ENCODE measurements at regions not wholly inside any gene's neighbourhood (a gene's known extent, or its start where the extent isn't known, plus 50 kb on each side); places are given as distances from the start of the nearest gene placed in this dataset.

DNA sequence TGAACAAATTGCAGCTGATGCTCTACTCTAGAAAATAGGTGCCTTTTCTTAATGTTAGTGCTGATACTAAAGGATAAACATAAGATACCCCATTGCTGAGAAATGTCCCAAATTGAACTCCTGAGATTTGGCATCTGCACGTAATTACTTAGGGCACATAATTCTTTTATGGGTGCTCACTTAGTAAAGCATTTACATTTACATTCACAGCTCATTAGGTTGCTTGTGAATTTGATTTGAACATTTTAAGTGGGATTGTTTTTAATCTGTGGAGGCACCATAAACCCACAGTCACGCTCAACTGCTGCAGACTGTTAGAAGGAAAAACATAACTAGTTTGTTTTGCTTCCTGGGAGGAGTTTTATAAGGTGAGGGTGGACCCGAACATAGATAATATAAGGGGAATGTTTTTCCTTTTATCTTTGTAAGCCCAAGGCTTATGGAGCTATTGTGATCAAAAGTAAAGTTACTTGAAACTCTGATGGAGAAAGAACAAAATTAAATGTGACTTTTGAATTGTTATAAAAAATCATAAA is 560.8 kb downstream of the REEP3 start:
- Histone ChIP-seq H3K4me1 (ENCODE audit: control insufficient read depth, insufficient read depth, low read length) (no peaks in the 10 kb centered on the region), H3K9me3 (ENCODE audit: control insufficient read depth, insufficient read depth, low read length) (no peaks in the 10 kb centered on the region), H3K27me3 (ENCODE audit: control insufficient read depth, insufficient read depth, low read length) (no peaks in the 10 kb centered on the region), H3K36me3 (ENCODE audit: control insufficient read depth, insufficient read depth, low read length) (no peaks in the 10 kb centered on the region), H3K27ac (ENCODE audit: low read length) (no peak overlapping the region), H3K4me3 (ENCODE audit: low read length) (no peak overlapping the region)
- no peak overlapping the region for H3K4me3 Mint-ChIP-seq
- H3K9me3 Mint-ChIP-seq: no peaks in the 10 kb centered on the region
- no peaks in the 10 kb centered on the region for H3K36me3 Mint-ChIP-seq
- TF ChIP-seq CTCF (IDR thresholded peaks at IDR 0.05): no peak
- ATAC-seq: no peak
- H3K27ac Mint-ChIP-seq: no peak overlapping the region
- DNase-seq: no peak
- WGBS (ENCODE audit: insufficient coverage): 82% methylated on average over 3 of the region's 3 CpGs
- intact Hi-C loops (cut with micrococcal nuclease): no loop called here
- no peaks in the 10 kb centered on the region for H3K4me1 Mint-ChIP-seq
- H3K27me3 Mint-ChIP-seq (ENCODE audit: low read depth in 2 of 2): peaks cover 0 to 4% of the 10 kb centered on the region in 2 donors

- Mint-ChIP-seq H3K27me3 (ENCODE audit: low read depth in 2 of 2) (no peaks in the 10 kb centered on the region), H3K4me3 (no peak overlapping the region), H3K27ac (no peak overlapping the region), H3K4me1 (no peaks in the 10 kb centered on the region), H3K36me3 (no peaks in the 10 kb centered on the region), H3K9me3 (no peaks in the 10 kb centered on the region)
- no peak for TF ChIP-seq CTCF (IDR thresholded peaks at IDR 0.05)
- intact Hi-C loops (cut with micrococcal nuclease): no loop called here
- ATAC-seq: no peak
- no peak for DNase-seq
- no peaks in the 10 kb centered on the region for H3K4me1 ChIP-seq (ENCODE audit: control insufficient read depth, insufficient read depth, low read length)
- no peak overlapping the region for H3K4me3 ChIP-seq (ENCODE audit: low read length)
- H3K27ac ChIP-seq (ENCODE audit: low read length): no peak overlapping the region
- WGBS (ENCODE audit: insufficient coverage): 83% methylated on average over 2 of the region's 2 CpGs
- no peaks in the 10 kb centered on the region for H3K36me3 ChIP-seq (ENCODE audit: control insufficient read depth, insufficient read depth, low read length)
- no peaks in the 10 kb centered on the region for H3K9me3 ChIP-seq (ENCODE audit: control insufficient read depth, insufficient read depth, low read length)
- H3K27me3 ChIP-seq (ENCODE audit: control insufficient read depth, insufficient read depth, low read length): no peaks in the 10 kb centered on the region
These were observed 565.0 kb downstream of the REEP3 start for GRCh38 chr10:64086083-64086767.

GRCh38 chr10:64089648-64090047 is 568.4 kb downstream of the REEP3 start:
- DNase-seq (no peak), ATAC-seq (no peak)
- no peaks in the 10 kb centered on the region for H3K4me1 Mint-ChIP-seq
- intact Hi-C loops (cut with micrococcal nuclease): no loop called here
- Histone ChIP-seq H3K27ac (ENCODE audit: low read length) (no peak overlapping the region), H3K4me3 (ENCODE audit: low read length) (no peak overlapping the region), H3K4me1 (ENCODE audit: control insufficient read depth, insufficient read depth, low read length) (no peaks in the 10 kb centered on the region), H3K9me3 (ENCODE audit: control insufficient read depth, insufficient read depth, low read length) (no peaks in the 10 kb centered on the region), H3K36me3 (ENCODE audit: control insufficient read depth, insufficient read depth, low read length) (no peaks in the 10 kb centered on the region), H3K27me3 (ENCODE audit: control insufficient read depth, insufficient read depth, low read length) (no peaks in the 10 kb centered on the region)
- TF ChIP-seq CTCF (IDR thresholded peaks at IDR 0.05): no peak
- no peaks in the 10 kb centered on the region for H3K9me3 Mint-ChIP-seq
- no peaks in the 10 kb centered on the region for H3K27me3 Mint-ChIP-seq (ENCODE audit: low read depth in 2 of 2)
- H3K36me3 Mint-ChIP-seq: no peaks in the 10 kb centered on the region
- H3K27ac Mint-ChIP-seq: no peak overlapping the region
- H3K4me3 Mint-ChIP-seq: no peak overlapping the region
- 50% methylated on average over 2 of the region's 2 CpGs for WGBS (ENCODE audit: insufficient coverage)

- Mint-ChIP-seq H3K36me3 (no peaks in the 10 kb centered on the region), H3K4me1 (no peaks in the 10 kb centered on the region), H3K27me3 (ENCODE audit: low read depth in 2 of 2) (no peaks in the 10 kb centered on the region), H3K27ac (no peak overlapping the region), H3K9me3 (no peaks in the 10 kb centered on the region), H3K4me3 (no peak overlapping the region)
- Histone ChIP-seq H3K4me3 (ENCODE audit: low read length) (no peak overlapping the region), H3K9me3 (ENCODE audit: control insufficient read depth, insufficient read depth, low read length) (no peaks in the 10 kb centered on the region), H3K4me1 (ENCODE audit: control insufficient read depth, insufficient read depth, low read length) (no peaks in the 10 kb centered on the region), H3K27ac (ENCODE audit: low read length) (no peak overlapping the region), H3K36me3 (ENCODE audit: control insufficient read depth, insufficient read depth, low read length) (no peaks in the 10 kb centered on the region), H3K27me3 (ENCODE audit: control insufficient read depth, insufficient read depth, low read length) (no peaks in the 10 kb centered on the region)
- DNase-seq: no peak
- intact Hi-C loops (cut with micrococcal nuclease): no loop called here
- 84% methylated on average over 3 of the region's 3 CpGs for WGBS (ENCODE audit: insufficient coverage)
- no peak for TF ChIP-seq CTCF (IDR thresholded peaks at IDR 0.05)
- ATAC-seq: no peak
These were observed 569.7 kb downstream of the REEP3 start for GRCh38 chr10:64090865-64091264.

Data from natural killer cell (primary cell).